ENCODE measurements at regions not wholly inside any gene's neighbourhood (a gene's known extent, or its start where the extent isn't known, plus 50 kb on each side); places are given as distances from the start of the nearest gene placed in this dataset.

GRCh38 chr4:108520807-108521206 is 99.6 kb upstream of the RPL34 start:
- Histone ChIP-seq H3K27me3 (ENCODE audit: control insufficient read depth in 1 of 2, insufficient read depth in 2 of 2, low read length in 2 of 2) (no peaks in the 10 kb centered on the region), H3K36me3 (replicated peaks in 1 of 2; ENCODE audit: control insufficient read depth in 1 of 2, insufficient read depth in 2 of 2, low read length in 2 of 2) (no peaks in the 10 kb centered on the region), H4K20me1 (ENCODE audit: insufficient read depth, low read length) (no peaks in the 10 kb centered on the region), H2AFZ (ENCODE audit: low read length) (no peak overlapping the region), H3K4me2 (ENCODE audit: low read depth, low read length) (no peak overlapping the region), H3K79me2 (ENCODE audit: insufficient read depth, low read length) (no peaks in the 10 kb centered on the region), H3K4me3 (replicated peaks in 1 of 3; ENCODE audit: insufficient read depth in 1 of 3, low read depth in 2 of 3, low read length in 3 of 3) (no peak overlapping the region), H3K9ac (ENCODE audit: insufficient read depth, low read depth, low read length) (no peak overlapping the region), H3K9me3 (ENCODE audit: low read length) (no peaks in the 10 kb centered on the region), H3K4me1 (ENCODE audit: insufficient read depth, low read length) (no peaks in the 10 kb centered on the region), H3K27ac (ENCODE audit: extremely low read length, insufficient read depth, low read length) (no peak overlapping the region)
- CTCF ChIA-PET (ENCODE audit: low intra/inter-chr PET ratio, low total read pairs), result no interaction called here
- POLR2A ChIA-PET, result no interaction called here
- 22% methylated on average over 1 of the region's 1 CpG for WGBS (ENCODE audit: low lambda C conversion rate)
- FAIRE-seq, result no peak
- no peak for ATAC-seq
- intact Hi-C loops (cut with micrococcal nuclease; ENCODE audit: unreplicated experiment), result no loop called here
- in situ Hi-C loops (cut with HindIII; ENCODE audit: extremely low pct_ligation_motif_present, low pct_unique_long_range_greater_than_20kb), result no loop called here
- no TSS peak for BruUV-seq (replicated peaks)
- DNase-seq (ENCODE audit: low spot score), result no peak
- TF ChIP-seq ZBTB40 (IDR thresholded peaks at IDR 0.05) (no peak), ZBTB40 (CRISPR knock-in tag; IDR thresholded peaks at IDR 0.05) (no peak), STAT5B (CRISPR knock-in tag; IDR thresholded peaks at IDR 0.05) (no peak), ZNF883 (CRISPR knock-in tag; IDR thresholded peaks at IDR 0.05; ENCODE audit: not compliant biosample characterization) (no peak), ATF3 (CRISPR knock-in tag; IDR thresholded peaks at IDR 0.05) (no peak), AHDC1 (CRISPR knock-in tag; IDR thresholded peaks at IDR 0.05; ENCODE audit: borderline replicate concordance) (no peak), ZNF382 (CRISPR knock-in tag; IDR thresholded peaks at IDR 0.05; ENCODE audit: borderline replicate concordance) (no peak)
- TF ChIP-seq, protein P1, sequence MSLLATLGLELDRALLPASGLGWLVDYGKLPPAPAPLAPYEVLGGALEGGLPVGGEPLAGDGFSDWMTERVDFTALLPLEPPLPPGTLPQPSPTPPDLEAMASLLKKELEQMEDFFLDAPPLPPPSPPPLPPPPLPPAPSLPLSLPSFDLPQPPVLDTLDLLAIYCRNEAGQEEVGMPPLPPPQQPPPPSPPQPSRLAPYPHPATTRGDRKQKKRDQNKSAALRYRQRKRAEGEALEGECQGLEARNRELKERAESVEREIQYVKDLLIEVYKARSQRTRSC (CRISPR knock-in tag; IDR thresholded peaks at IDR 0.05; ENCODE audit: low read depth), result no peak
